GM12874 (cell line): ENCODE measurements at regions not wholly inside any gene's neighbourhood (a gene's known extent, or its start where the extent isn't known, plus 50 kb on each side); places are given as distances from the start of the nearest gene placed in this dataset.

Source experiments
- TF ChIP-seq, protein P1 (sequence below): IDR thresholded peaks from 2 replicates; pipeline ENCODE4 v1.5.1; 2011; ENCODE audit warnings: low read depth, mild to moderate bottlenecking, control low read depth, low read length, moderate library complexity; ENCODE audit not compliant: insufficient read depth

DNA sequence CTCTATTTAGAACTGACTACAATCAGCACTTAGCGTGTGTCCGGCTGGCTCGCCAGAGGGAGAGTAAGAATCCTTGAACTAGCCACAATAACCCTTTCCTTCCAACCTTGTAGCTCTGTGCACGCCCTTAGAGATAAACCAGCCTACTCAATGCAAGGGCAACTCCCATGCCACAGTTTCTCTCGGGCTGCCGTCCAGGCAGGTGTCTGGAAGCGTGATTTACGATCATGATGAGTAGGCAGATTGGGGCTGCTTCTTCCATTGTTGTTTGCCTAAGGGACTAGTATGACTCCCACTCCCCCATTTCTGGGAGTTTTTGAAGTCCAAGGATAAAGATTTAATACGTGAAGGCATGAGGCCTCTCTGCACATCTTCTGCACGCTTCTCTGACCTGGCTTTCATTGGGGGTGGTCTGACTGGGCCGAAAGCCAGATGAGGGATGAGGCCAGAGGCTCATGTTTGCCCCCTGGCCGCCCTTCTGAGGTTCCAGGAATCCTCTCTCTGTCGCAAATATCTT is 134.0 kb upstream of the MYO10 start:
- TF ChIP-seq, protein P1, sequence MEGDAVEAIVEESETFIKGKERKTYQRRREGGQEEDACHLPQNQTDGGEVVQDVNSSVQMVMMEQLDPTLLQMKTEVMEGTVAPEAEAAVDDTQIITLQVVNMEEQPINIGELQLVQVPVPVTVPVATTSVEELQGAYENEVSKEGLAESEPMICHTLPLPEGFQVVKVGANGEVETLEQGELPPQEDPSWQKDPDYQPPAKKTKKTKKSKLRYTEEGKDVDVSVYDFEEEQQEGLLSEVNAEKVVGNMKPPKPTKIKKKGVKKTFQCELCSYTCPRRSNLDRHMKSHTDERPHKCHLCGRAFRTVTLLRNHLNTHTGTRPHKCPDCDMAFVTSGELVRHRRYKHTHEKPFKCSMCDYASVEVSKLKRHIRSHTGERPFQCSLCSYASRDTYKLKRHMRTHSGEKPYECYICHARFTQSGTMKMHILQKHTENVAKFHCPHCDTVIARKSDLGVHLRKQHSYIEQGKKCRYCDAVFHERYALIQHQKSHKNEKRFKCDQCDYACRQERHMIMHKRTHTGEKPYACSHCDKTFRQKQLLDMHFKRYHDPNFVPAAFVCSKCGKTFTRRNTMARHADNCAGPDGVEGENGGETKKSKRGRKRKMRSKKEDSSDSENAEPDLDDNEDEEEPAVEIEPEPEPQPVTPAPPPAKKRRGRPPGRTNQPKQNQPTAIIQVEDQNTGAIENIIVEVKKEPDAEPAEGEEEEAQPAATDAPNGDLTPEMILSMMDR = no peak

DNA sequence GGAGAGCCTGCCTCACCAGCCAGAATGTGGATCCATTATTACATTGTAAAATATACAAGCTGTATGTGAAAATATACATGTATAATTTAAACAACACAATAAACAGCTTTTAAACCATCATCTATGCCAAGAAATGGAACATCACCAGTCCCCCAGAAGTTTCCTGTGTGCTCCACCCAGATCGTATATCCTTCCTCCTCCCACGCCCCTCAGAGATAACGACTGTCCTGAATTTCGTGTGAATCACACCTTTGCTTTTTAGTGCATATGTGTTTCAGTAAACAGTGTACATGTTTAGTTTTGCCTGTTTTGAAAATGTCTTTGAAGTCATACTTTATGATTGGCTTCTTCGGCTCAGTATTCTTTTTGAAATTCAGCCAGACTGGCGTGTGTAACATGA is 134.6 kb upstream of the MYO10 start:
- TF ChIP-seq, protein P1 = no peak

DNA sequence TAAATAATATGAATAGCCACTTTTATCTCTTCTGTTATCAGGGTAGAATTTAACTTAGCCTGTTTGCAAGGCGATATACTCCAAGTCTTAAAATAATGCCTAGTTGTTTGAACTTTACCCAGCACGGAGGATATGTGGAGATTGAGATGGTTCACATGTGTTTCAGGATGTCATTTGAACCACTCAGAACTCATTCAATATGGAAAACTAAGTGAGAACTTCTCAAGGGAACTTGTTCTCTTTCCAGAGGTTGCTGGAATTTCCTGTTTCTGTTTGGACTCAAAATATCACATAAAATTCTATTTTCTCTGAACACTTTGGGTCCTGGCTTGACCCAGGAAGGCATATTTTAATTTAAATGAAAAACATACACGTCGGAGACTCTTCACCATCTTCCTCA is 139.1 kb upstream of the MYO10 start:
- TF ChIP-seq, protein P1 = no peak

DNA sequence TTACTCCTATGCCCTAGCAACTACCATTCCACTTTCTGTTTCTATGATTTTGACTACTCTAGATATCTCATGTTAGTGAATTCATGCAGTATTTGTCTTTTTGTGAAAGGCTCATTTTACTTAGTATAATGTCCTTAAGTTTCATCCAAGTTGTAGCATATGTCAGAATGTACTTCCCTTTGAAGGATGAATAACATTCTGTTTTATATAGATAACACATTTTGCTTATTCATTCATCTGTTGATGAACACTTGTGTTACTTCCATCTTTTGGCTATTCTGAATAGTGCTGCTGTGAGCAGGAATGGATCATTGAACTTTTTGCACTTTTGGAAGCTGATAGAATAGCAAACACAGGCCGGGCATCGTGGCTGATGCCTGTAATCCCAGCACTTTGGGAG is 140.2 kb upstream of the MYO10 start:
- TF ChIP-seq, protein P1 = no peak

DNA sequence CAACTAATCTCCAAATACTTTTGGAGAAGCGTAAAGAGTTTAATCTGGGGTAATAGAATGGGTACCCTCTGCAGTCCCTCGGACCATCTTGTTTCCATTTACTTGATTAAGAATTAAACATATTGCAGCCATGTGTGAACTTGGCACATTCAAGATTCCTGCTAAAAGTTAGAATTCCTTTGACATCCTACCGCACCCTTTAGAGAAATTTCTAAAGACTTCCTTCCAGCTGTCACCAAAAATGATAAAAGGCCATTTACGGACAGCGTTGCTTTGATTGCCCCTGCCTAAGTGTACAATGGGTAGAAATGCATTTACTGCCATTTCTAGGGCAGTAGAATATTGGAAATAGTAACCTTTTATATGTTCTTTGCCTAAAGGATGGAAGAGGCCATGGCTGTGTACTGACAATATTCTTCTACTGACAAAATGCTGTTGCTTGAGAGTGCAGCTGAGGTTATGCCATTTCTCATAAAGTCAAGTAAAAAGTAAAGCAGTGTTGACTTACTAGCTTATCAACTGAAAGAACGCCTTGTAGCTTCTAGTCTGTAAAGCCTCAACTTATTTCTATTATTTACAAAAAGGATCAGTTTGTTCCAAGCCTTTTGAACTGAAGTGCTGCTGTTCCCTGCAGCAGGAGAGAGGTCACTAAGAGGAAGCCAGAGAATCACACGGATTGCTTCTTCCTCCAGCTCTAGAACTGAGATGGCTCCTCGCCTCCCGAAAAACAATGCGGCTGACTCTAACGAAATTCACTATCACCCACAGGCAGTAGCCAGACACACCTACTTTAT is 139.8 kb upstream of the BASP1 start:
- TF ChIP-seq, protein P1 = no peak

DNA sequence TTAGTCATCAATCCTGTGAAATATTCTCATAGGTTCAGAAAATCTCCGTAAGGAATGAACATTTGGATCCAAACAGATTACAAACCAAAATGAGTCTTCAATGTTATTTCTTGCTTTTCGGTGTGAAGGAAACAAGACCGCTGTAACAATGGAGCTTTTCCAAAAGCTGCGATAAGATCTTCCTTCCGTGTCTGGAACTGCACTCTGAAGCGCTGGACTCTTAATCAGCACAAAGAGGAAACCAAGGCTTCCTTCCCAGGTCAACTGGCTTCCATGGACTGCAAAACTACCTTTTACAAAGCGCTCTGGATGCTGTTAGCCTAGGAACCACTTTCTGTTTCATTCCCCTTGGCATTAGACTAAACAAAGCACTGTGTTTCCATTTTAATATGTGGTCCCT is 137.9 kb upstream of the BASP1 start:
- TF ChIP-seq, protein P1 = no peak

DNA sequence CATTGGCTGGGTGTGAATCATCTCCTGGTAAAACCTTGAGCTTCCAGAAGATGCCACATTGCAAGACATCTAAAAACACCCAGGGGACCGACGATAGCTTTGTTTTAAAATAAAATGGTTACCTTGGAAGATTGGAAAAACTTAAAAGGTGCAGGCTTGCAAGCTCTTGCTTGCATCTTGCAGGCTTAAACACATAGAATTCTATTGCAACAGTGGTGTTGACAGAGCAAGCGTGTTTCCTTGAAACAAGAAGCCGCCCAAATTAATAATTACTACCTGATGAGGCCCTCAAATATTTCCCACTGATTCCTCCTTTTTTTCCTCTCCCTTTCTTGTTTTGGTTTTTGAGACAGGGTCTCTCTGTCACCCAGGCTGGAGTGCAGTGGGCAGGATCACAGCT is 137.1 kb upstream of the BASP1 start:
- TF ChIP-seq, protein P1 = no peak
